HL-60 (cell line): ENCODE measurements at regions not wholly inside any gene's neighbourhood (a gene's known extent, or its start where the extent isn't known, plus 50 kb on each side); places are given as distances from the start of the nearest gene placed in this dataset.

ENCODE experiments used
- CTCF ChIP-seq: IDR thresholded peaks from one replicate; pipeline ENCODE4 v1.5.1; 2011; ENCODE audit warnings: low read length, control low read depth, inconsistent platforms; ENCODE audit not compliant: insufficient read depth
- POLR2AphosphoS5 ChIP-seq: IDR thresholded peaks from 2 replicates; pipeline ENCODE4 v1.6.1; 2012; ENCODE audit warnings: low read depth
- REST ChIP-seq: IDR thresholded peaks from 2 replicates; pipeline ENCODE4 v1.6.1; 2012; ENCODE audit warnings: low read depth; ENCODE audit not compliant: insufficient replicate concordance

- no peak for TF ChIP-seq POLR2AphosphoS5
- peak; percentile 47 for TF ChIP-seq CTCF
- TF ChIP-seq REST, result no peak
Measured at GRCh38 chr7:81469869-81470723, 299.8 kb downstream of the HGF start.
